DOHH2 (cell line): ENCODE measurements at regions not wholly inside any gene's neighbourhood (a gene's known extent, or its start where the extent isn't known, plus 50 kb on each side); places are given as distances from the start of the nearest gene placed in this dataset.

ENCODE experiments used
- H3F3A ChIP-seq: fragments of 200-600 bp; sonication (generic), shearing (Covaris generic); 2 replicates; pipeline ENCODE4 v1.6.0; 2016; ENCODE audit warnings: antibody characterized with exemption, mild to moderate bottlenecking; ENCODE audit not compliant: control insufficient read depth, insufficient read depth
- H3K27ac ChIP-seq: fragments of 200-600 bp; sonication (generic); 2 replicates; pipeline ENCODE4 v1.5.1; 2014; ENCODE audit warnings: low read depth, mild to moderate bottlenecking, low read length, moderate library complexity
- H3K27me3 ChIP-seq: fragments of 200-600 bp; sonication (generic); 2 replicates; pipeline ENCODE4 v1.6.1; 2014; ENCODE audit warnings: mild to moderate bottlenecking, low read length, mixed read lengths; ENCODE audit not compliant: control insufficient read depth
- H3K36me3 ChIP-seq: fragments of 200-600 bp; sonication (generic); 2 replicates; pipeline ENCODE4 v1.6.1; 2014; ENCODE audit warnings: mild to moderate bottlenecking, low read length, moderate library complexity, mixed read lengths; ENCODE audit not compliant: control insufficient read depth
- H3K4me1 ChIP-seq: fragments of 200-600 bp; sonication (generic); 2 replicates; pipeline ENCODE4 v1.6.1; 2014; ENCODE audit warnings: mild to moderate bottlenecking, low read length, mixed read lengths; ENCODE audit not compliant: control insufficient read depth
- H3K4me2 ChIP-seq: fragments of 200-600 bp; sonication (generic); 2 replicates; pipeline ENCODE4 v1.6.0; 2014; ENCODE audit warnings: mild to moderate bottlenecking, low read length, moderate library complexity
- H3K4me3 ChIP-seq: fragments of 200-600 bp; sonication (generic); 2 replicates; pipeline ENCODE4 v1.5.1; 2014; ENCODE audit warnings: mild to moderate bottlenecking, low read length, mixed read lengths
- H3K79me2 ChIP-seq: fragments of 200-600 bp; sonication (generic); 2 replicates; pipeline ENCODE4 v1.6.1; 2014; ENCODE audit warnings: mild to moderate bottlenecking, low read length, mixed read lengths; ENCODE audit not compliant: control insufficient read depth
- H3K9me2 ChIP-seq: fragments of 200-600 bp; sonication (generic); replicated peaks from 2 replicates; pipeline ENCODE4 v1.6.1; 2014; ENCODE audit warnings: mild to moderate bottlenecking, low read length, mixed read lengths; ENCODE audit not compliant: control insufficient read depth
- H3K9me3 ChIP-seq: fragments of 200-600 bp; sonication (generic); 2 replicates; pipeline ENCODE4 v1.6.1; 2014; ENCODE audit warnings: antibody characterized with exemption, low read length, mixed read lengths; ENCODE audit not compliant: control insufficient read depth, insufficient read depth
- H4K20me1 ChIP-seq: fragments of 200-600 bp; sonication (generic); 2 replicates; pipeline ENCODE4 v1.6.0; 2014; ENCODE audit warnings: low read depth, mild to moderate bottlenecking, antibody characterized with exemption, low read length, moderate library complexity; ENCODE audit not compliant: control insufficient read depth, insufficient read depth
- CTCF ChIP-seq: fragments of 200-600 bp; sonication (generic); IDR thresholded peaks from one replicate; pipeline ENCODE4 v1.5.1; 2014; ENCODE audit warnings: antibody characterized with exemption, mild to moderate bottlenecking, low read depth, low read length; ENCODE audit not compliant: poor library complexity, severe bottlenecking
- EZH2phosphoT487 ChIP-seq: fragments of 200-600 bp; sonication (generic); IDR thresholded peaks from 2 replicates; pipeline ENCODE4 v1.6.1; 2017; ENCODE audit warnings: borderline replicate concordance, mild to moderate bottlenecking, antibody characterized with exemption, low read length, moderate library complexity, mixed read lengths

GRCh38 chr12:72141381-72141780 lies 130.8 kb upstream of the TRHDE start:
- H3K27me3 ChIP-seq = no peaks in the 10 kb centered on the region
- H3K4me3 ChIP-seq = no peak overlapping the region
- H3K36me3 ChIP-seq = no peaks in the 10 kb centered on the region
- no peaks in the 10 kb centered on the region for H3K9me3 ChIP-seq
- H4K20me1 ChIP-seq = no peaks in the 10 kb centered on the region
- H3K4me1 ChIP-seq = no peaks in the 10 kb centered on the region
- no peaks in the 10 kb centered on the region for H3F3A ChIP-seq
- H3K27ac ChIP-seq = no peak overlapping the region
- no peaks in the 10 kb centered on the region for H3K79me2 ChIP-seq
- no peak overlapping the region for H3K4me2 ChIP-seq
- TF ChIP-seq EZH2phosphoT487 = no peak
- peak; percentile 29 for TF ChIP-seq CTCF
- no peaks in the 10 kb centered on the region for H3K9me2 ChIP-seq

GRCh38 chr12:72144553-72144952 lies 127.6 kb upstream of the TRHDE start:
- Histone ChIP-seq H3K79me2 (no peaks in the 10 kb centered on the region), H3K36me3 (no peaks in the 10 kb centered on the region), H3F3A (no peaks in the 10 kb centered on the region), H3K9me3 (no peaks in the 10 kb centered on the region), H3K4me1 (no peaks in the 10 kb centered on the region), H3K27me3 (no peaks in the 10 kb centered on the region), H3K27ac (no peak overlapping the region), H3K4me3 (no peak overlapping the region), H3K9me2 (no peaks in the 10 kb centered on the region), H4K20me1 (no peaks in the 10 kb centered on the region), H3K4me2 (no peak overlapping the region)
- no peak for TF ChIP-seq CTCF
- TF ChIP-seq EZH2phosphoT487 = no peak

GRCh38 chr12:72146495-72146894 lies 125.7 kb upstream of the TRHDE start:
- TF ChIP-seq EZH2phosphoT487 = no peak
- TF ChIP-seq CTCF = no peak
- Histone ChIP-seq H4K20me1 (no peaks in the 10 kb centered on the region), H3K9me2 (no peaks in the 10 kb centered on the region), H3K4me2 (no peak overlapping the region), H3K36me3 (no peaks in the 10 kb centered on the region), H3K4me3 (no peak overlapping the region), H3K27me3 (no peaks in the 10 kb centered on the region), H3K9me3 (no peaks in the 10 kb centered on the region), H3K79me2 (no peaks in the 10 kb centered on the region), H3F3A (no peaks in the 10 kb centered on the region), H3K4me1 (no peaks in the 10 kb centered on the region), H3K27ac (no peak overlapping the region)

GRCh38 chr12:72148709-72149108 lies 123.5 kb upstream of the TRHDE start:
- no peak overlapping the region for H3K4me3 ChIP-seq
- H3K27ac ChIP-seq = no peak overlapping the region
- no peaks in the 10 kb centered on the region for H3K27me3 ChIP-seq
- TF ChIP-seq CTCF (no peak), EZH2phosphoT487 (no peak)
- H3K79me2 ChIP-seq = no peaks in the 10 kb centered on the region
- H3F3A ChIP-seq = no peaks in the 10 kb centered on the region
- no peaks in the 10 kb centered on the region for H3K9me3 ChIP-seq
- H3K9me2 ChIP-seq = no peaks in the 10 kb centered on the region
- H3K4me1 ChIP-seq = no peaks in the 10 kb centered on the region
- no peaks in the 10 kb centered on the region for H3K36me3 ChIP-seq
- H3K4me2 ChIP-seq = no peak overlapping the region
- no peaks in the 10 kb centered on the region for H4K20me1 ChIP-seq
